Stimulated activated CD4-positive, alpha-beta T cell treated with anti-CD3 and anti-CD28 coated beads, Interleukin-12 subunit alpha, Interleukin-12 subunit beta, amount 100 ng/mL, for 48 hours (primary cell): ENCODE measurements at regions not wholly inside any gene's neighbourhood (a gene's known extent, or its start where the extent isn't known, plus 50 kb on each side); places are given as distances from the start of the nearest gene placed in this dataset.
"Not testable (repeated sequence)": the region's sequence is repeated elsewhere in the genome, so short reads cannot be mapped to it uniquely, and the experiment has no call there.

ENCODE experiments used
- DNase-seq, 3 donors: peaks; one replicate each; pipeline ENCODE4 v3.0.0-alpha.2; 2020; ENCODE audit warnings: low read depth in 2 of 3, low spot score in 1 of 3

DNA sequence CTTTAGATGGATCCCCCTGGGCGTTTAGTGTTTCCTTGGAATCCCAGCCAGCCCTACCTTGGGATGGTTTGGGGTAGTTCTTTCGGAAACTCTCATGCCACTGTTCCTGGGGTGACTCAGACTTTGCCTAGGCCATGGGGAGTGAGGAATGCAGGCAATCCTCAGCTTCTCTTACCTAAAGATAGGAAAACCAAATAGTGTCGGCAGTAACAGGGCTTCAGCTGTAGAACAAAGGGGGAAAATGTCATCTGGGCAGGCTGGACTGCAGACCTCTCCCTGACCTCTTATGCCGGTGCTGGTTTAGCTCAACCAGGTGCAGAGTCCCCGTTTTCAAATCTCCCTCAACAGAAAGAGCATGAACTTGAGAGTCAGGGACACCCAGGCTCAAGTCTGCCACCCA is 252.1 kb downstream of the TSN start:
- no peak for DNase-seq

- DNase-seq, result no peak
These were observed 254.1 kb downstream of the TSN start for GRCh38 chr2:122009561-122009960.

- no peak for DNase-seq
These were observed 256.2 kb downstream of the TSN start for GRCh38 chr2:122011493-122012270.

DNA sequence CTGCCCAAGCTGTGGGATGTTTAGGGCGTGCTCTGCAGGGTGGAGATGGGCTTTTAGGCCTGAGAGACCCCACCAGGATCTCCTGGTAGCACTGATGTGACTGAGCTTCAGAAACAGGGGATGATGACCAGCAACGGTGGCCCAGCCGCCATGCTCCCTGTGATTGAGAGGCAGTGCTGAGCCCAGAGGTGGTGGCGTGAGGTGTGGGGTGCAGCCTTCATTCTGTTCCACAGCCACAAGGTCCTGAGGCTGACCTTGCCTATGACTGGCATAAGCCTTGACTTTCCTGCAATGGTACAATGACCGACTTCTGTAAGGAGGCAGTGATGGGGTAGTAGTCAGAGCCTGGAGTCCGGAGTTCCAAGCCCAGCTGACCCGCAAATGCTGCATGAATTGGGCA is 263.3 kb downstream of the TSN start:
- DNase-seq, result no peak

- no peak for DNase-seq
These were observed 264.3 kb downstream of the TSN start for GRCh38 chr2:122019724-122020123.

GRCh38 chr2:122020377-122020776 is 264.9 kb downstream of the TSN start:
- DNase-seq, result no peak

DNA sequence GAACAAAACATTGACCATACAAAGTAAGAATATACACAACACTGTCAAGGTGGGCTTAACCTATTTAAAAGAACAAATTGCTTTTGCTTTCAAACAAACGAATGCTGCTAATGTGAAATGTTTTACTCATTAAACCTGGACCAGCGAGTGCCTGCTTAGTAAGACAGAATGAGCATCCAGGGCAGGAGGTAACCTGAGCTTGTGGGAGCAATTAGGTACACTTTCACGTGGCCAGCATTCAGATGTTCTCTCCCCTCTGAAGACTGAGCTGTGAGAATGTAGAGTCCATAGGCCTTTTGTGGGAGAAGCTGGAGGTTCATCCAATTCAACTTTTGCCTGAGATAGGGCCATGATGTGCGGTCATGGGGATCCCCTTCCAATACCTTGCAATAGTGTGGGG is 266.5 kb downstream of the TSN start:
- no peak for DNase-seq

GRCh38 chr2:122022531-122022930 is 267.1 kb downstream of the TSN start:
- no peak for DNase-seq

GRCh38 chr2:122023059-122023864 is 267.8 kb downstream of the TSN start:
- DNase-seq, result no peak

DNA sequence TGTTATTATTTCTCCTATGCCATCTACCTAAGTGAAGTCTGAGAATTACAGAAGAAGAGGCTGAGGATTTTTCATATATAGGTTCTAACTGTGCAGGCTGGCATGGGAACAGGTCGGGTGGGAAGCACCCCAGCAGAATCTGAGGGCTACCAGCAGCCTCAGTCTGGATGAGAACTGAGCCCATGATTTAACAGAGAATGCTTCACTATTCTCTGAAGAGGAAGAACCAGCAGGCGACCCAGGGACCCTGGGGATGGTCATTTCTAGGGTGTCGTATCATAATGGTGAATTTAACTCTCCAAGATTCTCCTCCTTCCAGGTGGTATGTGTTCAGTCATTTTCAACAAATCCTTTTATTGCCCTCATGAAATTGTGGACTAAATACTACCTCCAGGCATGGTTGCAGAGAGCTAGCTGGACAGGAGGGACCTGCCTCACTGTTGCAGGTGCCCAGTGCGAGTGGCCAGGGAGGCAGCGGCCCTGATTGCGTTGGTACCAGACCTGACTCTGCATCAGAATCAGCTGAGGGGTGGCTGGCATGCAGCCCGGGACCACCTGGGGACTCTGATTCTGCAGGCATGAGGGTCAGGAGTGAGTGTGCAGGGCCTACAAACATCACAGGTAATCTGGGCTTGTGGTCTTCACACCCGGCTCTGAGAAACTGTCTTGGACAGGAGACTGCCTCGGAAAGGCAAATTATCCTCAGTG is 272.2 kb downstream of the TSN start:
- DNase-seq, result no peak

GRCh38 chr2:122028371-122029100 is 273.1 kb downstream of the TSN start:
- DNase-seq, result no peak

GRCh38 chr2:122029456-122029855 is 274.0 kb downstream of the TSN start:
- no peak for DNase-seq

DNA sequence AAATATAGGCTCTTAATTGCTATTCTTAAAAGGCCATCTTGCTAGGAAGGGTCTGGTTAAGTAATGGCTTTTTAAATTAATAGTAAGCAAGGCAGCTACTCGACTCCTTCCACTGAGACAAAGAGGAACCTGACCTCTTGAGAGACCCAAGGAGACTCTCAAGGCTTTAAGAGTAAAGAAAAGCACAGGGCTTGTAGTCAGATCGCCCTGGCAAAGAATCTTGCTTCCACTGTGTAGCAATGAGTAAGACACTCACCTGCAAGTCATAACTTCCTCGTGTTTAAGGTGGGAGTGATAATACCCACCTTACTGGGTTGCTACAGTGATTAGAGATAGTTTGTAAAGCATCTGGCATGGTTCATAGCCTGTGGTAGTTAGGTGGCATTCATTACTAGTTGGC is 274.5 kb downstream of the TSN start:
- no peak for DNase-seq

- no peak for DNase-seq
These were observed 276.3 kb downstream of the TSN start for GRCh38 chr2:122031544-122032263.

- DNase-seq, result no peak
These were observed 276.8 kb downstream of the TSN start for GRCh38 chr2:122032264-122032645.

DNA sequence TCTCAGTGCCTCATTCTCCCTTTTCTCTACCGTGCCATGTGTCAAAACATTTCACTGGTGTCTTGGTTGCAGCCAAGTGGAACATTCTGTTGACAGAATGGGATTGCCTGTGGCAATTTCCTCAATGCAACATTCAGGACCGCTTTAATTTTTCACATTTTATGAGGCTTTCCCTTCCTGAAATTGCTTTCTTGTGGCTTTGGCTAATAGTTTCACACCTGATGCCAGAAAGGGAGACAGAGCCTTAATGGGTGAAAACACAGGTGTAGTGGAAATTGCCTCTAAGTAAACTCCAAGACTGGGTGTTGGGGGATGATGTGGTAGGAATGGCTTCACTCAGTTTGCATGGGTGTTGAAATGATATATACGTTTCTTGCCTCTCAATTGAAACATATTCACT is 278.3 kb downstream of the TSN start:
- DNase-seq, result no peak

- no peak for DNase-seq
These were observed 278.9 kb downstream of the TSN start for GRCh38 chr2:122034344-122034743.

GRCh38 chr2:122034777-122035176 is 279.3 kb downstream of the TSN start:
- no peak for DNase-seq

DNA sequence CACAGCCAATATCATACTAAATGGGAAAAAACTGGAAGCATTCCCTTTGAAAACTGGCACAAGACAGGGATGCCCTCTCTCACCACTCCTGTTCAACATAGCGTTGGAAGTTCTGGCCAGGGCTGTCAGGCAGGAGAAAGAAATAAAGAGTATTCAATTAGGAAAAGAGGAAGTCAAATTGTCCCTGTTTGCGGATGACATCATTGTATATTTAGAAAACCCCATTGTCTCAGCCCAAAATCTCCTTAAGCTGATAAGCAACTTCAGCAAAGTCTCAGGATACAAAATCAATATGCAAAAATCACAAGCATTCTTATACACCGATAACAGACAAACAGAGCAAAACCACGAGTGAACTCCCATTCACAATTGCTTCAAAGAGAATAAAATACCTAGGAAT is 283.4 kb downstream of the TSN start:
- DNase-seq, result not testable (repeated sequence)

GRCh38 chr2:122041455-122041854 is 286.0 kb downstream of the TSN start:
- no peak for DNase-seq

DNA sequence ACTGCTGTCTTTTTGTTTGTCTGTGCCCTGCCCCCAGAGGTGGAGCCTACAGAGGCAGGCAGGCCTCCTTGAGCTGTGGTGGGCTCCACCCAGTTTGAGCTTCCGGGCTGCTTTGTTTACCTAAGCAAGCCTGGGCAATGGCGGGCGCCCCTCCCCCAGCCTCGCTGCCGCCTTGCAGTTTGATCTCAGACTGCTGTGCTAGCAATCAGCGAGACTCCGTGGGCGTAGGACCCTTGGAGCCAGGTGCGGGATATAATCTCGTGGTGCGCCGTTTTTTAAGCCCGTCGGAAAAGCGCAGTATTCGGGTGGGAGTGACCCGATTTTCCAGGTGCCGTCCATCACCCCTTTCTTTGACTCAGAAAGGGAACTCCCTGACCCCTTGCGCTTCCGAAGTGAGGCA is 296.2 kb downstream of the TSN start:
- DNase-seq, result not testable (repeated sequence)
